Ascending aorta (tissue), 2 donors: ENCODE measurements at regions not wholly inside any gene's neighbourhood (a gene's known extent, or its start where the extent isn't known, plus 50 kb on each side); places are given as distances from the start of the nearest gene placed in this dataset.
"Not testable (repeated sequence)": the region's sequence is repeated elsewhere in the genome, so short reads cannot be mapped to it uniquely, and the experiment has no call there.

Experiments used
- DNase-seq, 2 donors: peaks; one replicate each; pipeline ENCODE4 v3.0.0-alpha.2; 2019; ENCODE audit warnings: low spot score in 2 of 2
- H3K27ac ChIP-seq, 2 donors: fragments of 200-600 bp; sonication (generic); one replicate each; pipeline ENCODE4 v1.5.1; 2016 to 2017; ENCODE audit warnings: mild to moderate bottlenecking in 1 of 2
- H3K27me3 ChIP-seq: fragments of 200-600 bp; sonication (generic); one replicate; pipeline ENCODE4 v1.5.1; 2017
- H3K36me3 ChIP-seq, 2 donors: fragments of 200-600 bp; sonication (generic); one replicate each; pipeline ENCODE4 v1.5.1; 2016
- H3K4me1 ChIP-seq, 2 donors: fragments of 200-600 bp; sonication (generic); one replicate each; pipeline ENCODE4 v1.5.1; 2016 to 2017; ENCODE audit warnings: mild to moderate bottlenecking in 1 of 2
- H3K4me3 ChIP-seq, 2 donors: fragments of 200-600 bp; sonication (generic); one replicate each; pipeline ENCODE4 v1.5.1; 2016 to 2017; ENCODE audit warnings: mild to moderate bottlenecking in 1 of 2
- H3K9me3 ChIP-seq, 2 donors: fragments of 200-600 bp; sonication (generic); one replicate each; pipeline ENCODE4 v1.5.1; 2016
- intact Hi-C: fragments of 100-400 bp; cut with DNase I; formaldehyde crosslinking; loops from one replicate; pipeline ENCODE4 v1.15.1; 2023
- TF ChIP-seq, protein P1 (sequence below), 3 experiments: fragments of 200-600 bp in 2 of 3; fragments of 450-650 bp in 1 of 3; sonication (generic) in 2 of 3; IDR thresholded peaks; one replicate each; pipeline ENCODE4 v1.5.1; 2016 to 2019; ENCODE audit warnings: antibody characterized with exemption in 3 of 3, mild to moderate bottlenecking in 1 of 3, moderate library complexity in 1 of 3

GRCh38 chr14:27660683-27661082 is 1062.8 kb upstream of the NOVA1 start:
- TF ChIP-seq, protein P1, sequence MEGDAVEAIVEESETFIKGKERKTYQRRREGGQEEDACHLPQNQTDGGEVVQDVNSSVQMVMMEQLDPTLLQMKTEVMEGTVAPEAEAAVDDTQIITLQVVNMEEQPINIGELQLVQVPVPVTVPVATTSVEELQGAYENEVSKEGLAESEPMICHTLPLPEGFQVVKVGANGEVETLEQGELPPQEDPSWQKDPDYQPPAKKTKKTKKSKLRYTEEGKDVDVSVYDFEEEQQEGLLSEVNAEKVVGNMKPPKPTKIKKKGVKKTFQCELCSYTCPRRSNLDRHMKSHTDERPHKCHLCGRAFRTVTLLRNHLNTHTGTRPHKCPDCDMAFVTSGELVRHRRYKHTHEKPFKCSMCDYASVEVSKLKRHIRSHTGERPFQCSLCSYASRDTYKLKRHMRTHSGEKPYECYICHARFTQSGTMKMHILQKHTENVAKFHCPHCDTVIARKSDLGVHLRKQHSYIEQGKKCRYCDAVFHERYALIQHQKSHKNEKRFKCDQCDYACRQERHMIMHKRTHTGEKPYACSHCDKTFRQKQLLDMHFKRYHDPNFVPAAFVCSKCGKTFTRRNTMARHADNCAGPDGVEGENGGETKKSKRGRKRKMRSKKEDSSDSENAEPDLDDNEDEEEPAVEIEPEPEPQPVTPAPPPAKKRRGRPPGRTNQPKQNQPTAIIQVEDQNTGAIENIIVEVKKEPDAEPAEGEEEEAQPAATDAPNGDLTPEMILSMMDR (IDR thresholded peaks at IDR 0.05): no peak
- Histone ChIP-seq H3K36me3 (no peaks in the 10 kb centered on the region), H3K27me3 (no peaks in the 10 kb centered on the region), H3K9me3 (peaks cover 0 to 4% of the 10 kb centered on the region in 2 donors), H3K4me1 (no peaks in the 10 kb centered on the region), H3K4me3 (no peak overlapping the region), H3K27ac (no peak overlapping the region)
- DNase-seq: no peak
- intact Hi-C loops: no loop called here

DNA sequence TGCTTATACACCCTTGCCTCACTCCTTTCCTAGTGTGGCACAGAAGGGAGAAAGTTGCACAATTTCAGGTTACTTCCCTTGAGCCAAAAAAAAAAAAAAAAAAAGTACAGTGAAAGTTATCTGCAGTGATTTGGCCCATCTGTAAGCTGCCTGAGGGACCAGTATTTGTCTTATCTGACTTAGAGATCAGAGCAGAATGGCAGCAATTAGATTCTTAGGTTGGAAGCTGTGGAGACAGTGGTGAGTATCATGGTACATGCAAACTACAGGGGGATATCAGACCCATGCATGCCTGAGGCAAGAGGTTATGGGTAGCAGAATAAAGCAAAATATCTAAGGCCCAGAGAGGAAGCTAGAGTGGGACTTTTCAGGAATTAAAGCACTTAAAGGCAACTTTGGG is 1070.7 kb upstream of the NOVA1 start:
- no peaks in the 10 kb centered on the region for H3K27me3 ChIP-seq
- no peaks in the 10 kb centered on the region for H3K36me3 ChIP-seq
- H3K4me1 ChIP-seq: no peaks in the 10 kb centered on the region
- no peak overlapping the region for H3K4me3 ChIP-seq
- H3K9me3 ChIP-seq: no peaks in the 10 kb centered on the region
- DNase-seq: no peak
- intact Hi-C loops: no loop called here
- H3K27ac ChIP-seq: no peak overlapping the region
- TF ChIP-seq, protein P1 (IDR thresholded peaks at IDR 0.05): no peak

GRCh38 chr14:27672047-27672446 is 1074.2 kb upstream of the NOVA1 start:
- Histone ChIP-seq H3K4me3 (no peak overlapping the region), H3K27me3 (no peaks in the 10 kb centered on the region), H3K9me3 (no peaks in the 10 kb centered on the region), H3K36me3 (no peaks in the 10 kb centered on the region), H3K4me1 (no peaks in the 10 kb centered on the region), H3K27ac (no peak overlapping the region)
- TF ChIP-seq, protein P1 (IDR thresholded peaks at IDR 0.05): no peak
- intact Hi-C loops: no loop called here
- DNase-seq: no peak

- DNase-seq, H3K4me1 ChIP-seq, intact Hi-C loops: not testable (repeated sequence)
Observed at GRCh38 chr14:27672811-27673737, 1075.2 kb upstream of the NOVA1 start.

GRCh38 chr14:27686137-27686536 is 1080.5 kb upstream of the FOXG1 start:
- no peak overlapping the region for H3K4me3 ChIP-seq
- intact Hi-C loops: no loop called here

More at GRCh38 chr14:27672811-27673737, 1075.2 kb upstream of the NOVA1 start:
- H3K36me3 ChIP-seq, H3K27ac ChIP-seq, H3K27me3 ChIP-seq, H3K9me3 ChIP-seq, H3K4me3 ChIP-seq: not testable (repeated sequence)

More at GRCh38 chr14:27686137-27686536, 1080.5 kb upstream of the FOXG1 start:
- Histone ChIP-seq H3K4me1 (no peaks in the 10 kb centered on the region), H3K9me3 (no peaks in the 10 kb centered on the region), H3K27ac (no peak overlapping the region), H3K36me3 (no peaks in the 10 kb centered on the region), H3K27me3 (no peaks in the 10 kb centered on the region)
- DNase-seq: no peak
- TF ChIP-seq, protein P1 (IDR thresholded peaks at IDR 0.05): no peak
